ENCODE measurements at regions not wholly inside any gene's neighbourhood (a gene's known extent, or its start where the extent isn't known, plus 50 kb on each side); places are given as distances from the start of the nearest gene placed in this dataset.
"Not testable (repeated sequence)": the region's sequence is repeated elsewhere in the genome, so short reads cannot be mapped to it uniquely, and the experiment has no call there.

DNA sequence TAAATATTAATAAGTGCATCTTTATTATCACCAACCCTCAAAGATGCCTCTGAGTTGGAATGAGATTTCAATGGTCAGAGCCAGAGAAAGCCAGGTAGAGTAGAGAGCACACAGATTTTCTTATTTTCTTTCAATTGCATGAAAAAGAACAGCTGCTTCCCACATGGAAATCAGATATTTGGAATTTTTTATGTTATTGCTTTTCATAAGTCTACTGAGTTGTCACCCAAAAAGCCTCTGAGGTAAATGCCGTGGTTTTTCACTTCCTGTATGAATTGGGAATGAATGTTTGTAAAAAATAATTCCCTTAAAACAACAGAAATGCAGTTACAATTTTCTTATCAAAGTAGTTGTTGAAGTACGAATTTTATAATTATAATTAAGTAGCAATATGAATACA, 563.1 kb downstream of the RFPL4B start:
- in situ Hi-C loops (cut with HindIII; ENCODE audit: low sequenced_read_pairs): no loop called here
- no peak overlapping the region for H3K4me3 ChIP-seq (ENCODE audit: low read depth, low read length)
- TF ChIP-seq, protein P1, sequence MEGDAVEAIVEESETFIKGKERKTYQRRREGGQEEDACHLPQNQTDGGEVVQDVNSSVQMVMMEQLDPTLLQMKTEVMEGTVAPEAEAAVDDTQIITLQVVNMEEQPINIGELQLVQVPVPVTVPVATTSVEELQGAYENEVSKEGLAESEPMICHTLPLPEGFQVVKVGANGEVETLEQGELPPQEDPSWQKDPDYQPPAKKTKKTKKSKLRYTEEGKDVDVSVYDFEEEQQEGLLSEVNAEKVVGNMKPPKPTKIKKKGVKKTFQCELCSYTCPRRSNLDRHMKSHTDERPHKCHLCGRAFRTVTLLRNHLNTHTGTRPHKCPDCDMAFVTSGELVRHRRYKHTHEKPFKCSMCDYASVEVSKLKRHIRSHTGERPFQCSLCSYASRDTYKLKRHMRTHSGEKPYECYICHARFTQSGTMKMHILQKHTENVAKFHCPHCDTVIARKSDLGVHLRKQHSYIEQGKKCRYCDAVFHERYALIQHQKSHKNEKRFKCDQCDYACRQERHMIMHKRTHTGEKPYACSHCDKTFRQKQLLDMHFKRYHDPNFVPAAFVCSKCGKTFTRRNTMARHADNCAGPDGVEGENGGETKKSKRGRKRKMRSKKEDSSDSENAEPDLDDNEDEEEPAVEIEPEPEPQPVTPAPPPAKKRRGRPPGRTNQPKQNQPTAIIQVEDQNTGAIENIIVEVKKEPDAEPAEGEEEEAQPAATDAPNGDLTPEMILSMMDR (IDR thresholded peaks at IDR 0.05; ENCODE audit: low read depth, low read length): no peak
- DNase-seq (ENCODE audit: low read depth, low spot score): peak; percentile 50

DNA sequence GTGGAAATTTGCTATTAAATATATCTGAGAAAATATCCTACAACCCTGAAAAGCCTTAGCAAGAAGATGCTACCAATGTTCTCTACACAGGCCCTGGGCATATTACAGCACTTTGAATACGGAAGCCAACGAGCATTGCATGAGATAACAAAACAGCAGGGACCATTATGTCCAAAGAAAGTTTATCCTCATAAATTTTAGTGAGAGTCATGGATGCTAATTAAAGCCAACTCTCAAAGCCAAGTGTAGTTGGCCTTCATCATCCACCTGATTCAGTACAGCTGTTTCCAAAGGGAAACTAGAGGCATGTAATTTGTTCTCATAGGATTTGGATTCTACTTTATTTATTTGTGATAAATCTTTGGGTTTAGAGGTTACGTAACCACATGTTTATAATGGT, 564.8 kb downstream of the RFPL4B start:
- no peak overlapping the region for H3K4me3 ChIP-seq (ENCODE audit: low read depth, low read length)
- no peak for DNase-seq (ENCODE audit: low read depth, low spot score)
- in situ Hi-C loops (cut with HindIII; ENCODE audit: low sequenced_read_pairs): no loop called here
- TF ChIP-seq, protein P1 (IDR thresholded peaks at IDR 0.05; ENCODE audit: low read depth, low read length): no peak

DNA sequence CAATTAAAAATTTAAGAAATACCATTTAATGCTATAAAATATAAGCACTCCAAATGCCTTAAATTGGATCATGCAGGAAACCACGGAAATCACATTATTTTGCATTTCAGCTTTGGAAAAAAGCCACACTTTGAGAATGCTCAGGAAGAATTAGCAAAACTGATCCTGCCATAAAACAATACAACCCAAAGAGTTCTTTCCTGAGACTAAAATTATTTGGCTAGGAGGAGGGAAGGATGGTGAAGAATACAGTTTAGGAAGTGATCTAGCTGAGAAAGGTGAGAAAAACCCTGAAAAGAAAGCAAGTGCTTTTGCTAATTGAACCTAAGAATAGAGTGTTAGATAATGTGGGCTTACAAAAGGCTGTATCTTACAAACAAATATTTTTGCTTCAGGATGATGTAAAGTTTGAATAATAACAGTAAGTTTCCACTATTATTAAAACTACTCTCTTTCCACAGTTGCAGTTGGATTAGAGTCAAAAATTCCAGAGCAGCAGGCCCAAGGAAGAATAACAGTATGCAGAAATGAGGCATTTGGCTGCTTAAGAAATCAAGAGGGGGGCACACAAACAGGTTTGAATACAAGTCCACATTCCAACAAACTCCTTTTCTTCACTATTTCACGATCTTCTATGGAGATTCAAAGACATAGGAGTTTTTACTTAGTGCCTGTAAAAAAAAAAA, 565.4 kb downstream of the RFPL4B start:
- peak; percentile 78 for DNase-seq (ENCODE audit: low read depth, low spot score)
- in situ Hi-C loops (cut with HindIII; ENCODE audit: low sequenced_read_pairs): no loop called here
- no peak overlapping the region for H3K4me3 ChIP-seq (ENCODE audit: low read depth, low read length)
- TF ChIP-seq, protein P1 (IDR thresholded peaks at IDR 0.05; ENCODE audit: low read depth, low read length): no peak

DNA sequence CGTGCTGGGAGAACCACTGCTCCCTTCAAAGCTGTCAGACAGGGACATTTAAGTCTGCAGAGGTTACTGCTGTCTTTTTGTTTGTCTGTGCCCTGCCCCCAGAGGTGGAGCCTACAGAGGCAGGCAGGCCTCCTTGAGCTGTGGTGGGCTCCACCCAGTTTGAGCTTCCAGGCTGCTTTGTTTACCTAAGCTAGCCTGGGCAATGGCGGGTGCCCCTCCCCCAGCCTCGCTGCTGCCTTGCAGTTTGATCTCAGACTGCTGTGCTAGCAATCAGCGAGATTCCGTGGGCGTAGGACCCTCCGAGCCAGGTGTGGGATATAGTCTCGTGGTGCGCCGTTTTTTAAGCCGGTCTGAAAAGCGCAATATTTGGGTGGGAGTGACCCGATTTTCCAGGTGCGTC, 572.6 kb downstream of the RFPL4B start:
- DNase-seq (ENCODE audit: low read depth, low spot score); H3K4me3 ChIP-seq (ENCODE audit: low read depth, low read length); in situ Hi-C loops (cut with HindIII; ENCODE audit: low sequenced_read_pairs): not testable (repeated sequence)

DNA sequence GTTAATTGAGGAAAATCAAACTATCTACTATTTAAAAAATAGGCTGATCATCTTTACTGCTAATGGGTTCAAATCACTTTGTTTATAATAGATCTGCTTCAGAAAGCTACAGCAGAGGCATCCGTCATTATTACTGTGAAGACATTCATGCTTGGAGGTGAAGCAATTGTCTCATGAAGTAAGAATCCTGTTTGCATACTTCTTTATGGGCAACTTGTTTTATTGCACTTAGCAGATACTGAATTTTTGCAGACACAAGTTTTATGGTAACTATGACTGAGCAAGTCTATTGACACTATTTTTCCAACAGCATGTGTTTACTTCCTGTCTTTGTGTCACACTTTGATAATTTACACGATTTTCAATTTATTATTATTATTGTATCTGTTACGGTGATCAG, 573.9 kb downstream of the RFPL4B start:
- H3K4me3 ChIP-seq (ENCODE audit: low read depth, low read length): no peak overlapping the region
- TF ChIP-seq, protein P1 (IDR thresholded peaks at IDR 0.05; ENCODE audit: low read depth, low read length): no peak
- DNase-seq (ENCODE audit: low read depth, low spot score): no peak
- in situ Hi-C loops (cut with HindIII; ENCODE audit: low sequenced_read_pairs): no loop called here

DNA sequence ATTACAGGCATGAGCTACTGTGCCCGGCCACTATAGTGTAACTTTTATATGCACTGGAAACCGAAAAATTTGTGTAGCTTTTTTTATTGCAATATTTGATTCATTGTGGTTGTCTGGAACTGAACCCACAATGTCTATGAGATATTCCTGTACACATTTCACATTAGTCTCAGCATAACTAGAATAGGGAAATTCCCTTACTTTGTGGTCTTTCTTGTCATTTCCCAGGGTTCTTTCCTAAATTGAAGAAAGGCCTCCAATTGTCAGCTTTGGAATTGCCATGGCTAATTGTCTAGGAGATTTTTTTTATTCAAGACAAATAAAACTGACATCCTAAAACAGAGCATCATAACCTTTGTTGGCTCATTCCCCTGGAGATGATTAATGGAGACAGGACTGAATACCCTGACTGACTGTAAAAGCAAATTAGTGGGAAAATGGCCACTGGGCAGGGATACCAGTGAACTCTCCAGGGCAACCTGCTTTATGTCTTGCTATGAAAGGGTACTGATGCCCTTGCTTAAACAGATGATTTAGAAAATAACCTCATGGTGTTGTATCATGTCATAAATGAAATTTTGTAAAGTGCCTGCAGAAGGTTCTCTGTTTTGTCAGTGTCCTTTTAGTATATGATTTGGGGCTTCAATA, 576.9 kb downstream of the RFPL4B start:
- in situ Hi-C loops (cut with HindIII; ENCODE audit: low sequenced_read_pairs): no loop called here
- TF ChIP-seq, protein P1 (IDR thresholded peaks at IDR 0.05; ENCODE audit: low read depth, low read length): no peak
- H3K4me3 ChIP-seq (ENCODE audit: low read depth, low read length): no peak overlapping the region
- DNase-seq (ENCODE audit: low read depth, low spot score): no peak

DNA sequence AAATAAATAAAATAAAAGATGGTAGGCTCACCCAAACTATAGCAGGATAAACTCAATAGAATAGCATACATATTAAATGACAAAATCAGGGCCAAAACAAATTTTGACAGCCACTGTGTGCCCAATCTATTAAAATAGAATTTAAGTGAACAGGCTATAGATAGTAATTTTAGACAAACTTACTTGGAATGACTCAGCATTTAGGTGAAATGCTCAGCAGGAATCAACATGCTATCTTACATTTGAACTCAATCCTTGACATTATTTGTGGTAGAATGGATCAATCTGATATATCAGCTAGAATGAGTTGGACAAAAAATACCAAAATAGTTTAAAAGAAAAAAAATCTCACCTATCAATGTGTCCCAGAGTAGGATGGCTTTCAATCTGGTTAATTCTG, 578.6 kb downstream of the RFPL4B start:
- TF ChIP-seq, protein P1 (IDR thresholded peaks at IDR 0.05; ENCODE audit: low read depth, low read length): no peak
- in situ Hi-C loops (cut with HindIII; ENCODE audit: low sequenced_read_pairs): no loop called here
- no peak for DNase-seq (ENCODE audit: low read depth, low spot score)
- H3K4me3 ChIP-seq (ENCODE audit: low read depth, low read length): no peak overlapping the region

Data from astrocyte of the spinal cord (primary cell).